Hematopoietic multipotent progenitor cell treated with erythropoietin and hydrocortisone succinate and interleukin-3 and kit ligand, for 6 days (in vitro differentiated cells): ENCODE measurements at regions not wholly inside any gene's neighbourhood (a gene's known extent, or its start where the extent isn't known, plus 50 kb on each side); places are given as distances from the start of the nearest gene placed in this dataset.

Experiments used
- DNase-seq: peaks from one replicate; pipeline ENCODE4 v3.0.0-alpha.2; 2015

DNA sequence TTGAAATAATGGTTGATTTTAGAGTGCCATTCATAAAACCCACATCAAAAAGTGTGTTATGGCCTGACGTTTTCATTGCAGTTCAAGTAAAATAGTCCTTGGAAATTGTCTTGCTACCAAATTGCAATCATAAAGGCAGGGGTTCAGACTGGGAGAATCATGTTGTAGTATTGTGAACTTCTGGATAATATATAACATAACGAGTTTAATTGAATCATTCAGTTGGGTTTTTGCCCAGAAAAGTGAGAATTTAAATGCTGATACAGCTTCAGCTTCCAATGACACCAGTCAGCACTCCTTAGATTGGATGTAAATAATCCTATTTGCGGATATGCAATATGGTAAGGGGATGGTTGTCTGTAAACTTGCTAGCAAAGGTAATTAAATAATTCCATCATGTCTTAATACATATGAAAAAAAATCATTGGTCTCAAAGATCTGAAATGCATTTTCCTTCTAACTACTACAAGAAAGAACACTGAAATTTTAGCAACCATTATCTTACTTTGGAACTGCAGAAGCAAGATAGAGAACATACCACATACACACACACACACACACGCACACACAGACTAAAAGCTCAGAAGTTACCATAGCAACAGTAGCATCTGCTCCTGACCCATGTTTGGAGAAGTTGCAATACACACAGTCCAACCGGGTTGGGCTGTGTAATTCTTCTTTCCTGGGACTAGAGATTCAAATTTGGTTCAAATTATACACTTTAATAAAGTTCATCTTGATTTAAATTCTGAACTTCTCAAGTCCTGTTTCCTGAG is 686.2 kb upstream of the NR2F2 start:
- DNase-seq: no peak

DNA sequence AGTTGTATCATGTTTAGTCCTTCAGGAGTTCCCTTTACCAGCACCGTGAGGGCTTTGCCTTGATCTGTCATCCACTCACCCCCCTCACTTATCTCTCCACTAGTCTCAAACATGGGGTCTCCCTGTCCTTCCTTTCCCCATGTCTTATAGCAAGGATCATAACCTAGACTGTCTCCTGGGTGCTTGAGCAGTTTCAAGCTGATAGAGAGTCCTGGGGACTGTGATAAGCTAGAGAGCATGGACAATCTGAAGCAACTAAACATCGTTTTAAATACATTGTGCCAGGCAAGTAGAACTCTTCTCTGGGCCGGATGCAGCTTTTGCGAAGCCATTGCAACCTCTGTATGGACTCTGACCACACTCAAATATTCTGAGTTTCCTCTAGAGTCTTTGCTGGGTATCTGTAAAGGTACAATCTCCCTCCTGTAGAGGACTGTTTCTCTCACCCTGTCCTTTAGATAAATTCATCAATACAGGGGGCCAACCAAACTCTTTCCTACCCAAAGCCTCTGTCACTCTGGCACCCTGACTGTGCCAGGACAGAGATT is 684.6 kb upstream of the NR2F2 start:
- DNase-seq: no peak

DNA sequence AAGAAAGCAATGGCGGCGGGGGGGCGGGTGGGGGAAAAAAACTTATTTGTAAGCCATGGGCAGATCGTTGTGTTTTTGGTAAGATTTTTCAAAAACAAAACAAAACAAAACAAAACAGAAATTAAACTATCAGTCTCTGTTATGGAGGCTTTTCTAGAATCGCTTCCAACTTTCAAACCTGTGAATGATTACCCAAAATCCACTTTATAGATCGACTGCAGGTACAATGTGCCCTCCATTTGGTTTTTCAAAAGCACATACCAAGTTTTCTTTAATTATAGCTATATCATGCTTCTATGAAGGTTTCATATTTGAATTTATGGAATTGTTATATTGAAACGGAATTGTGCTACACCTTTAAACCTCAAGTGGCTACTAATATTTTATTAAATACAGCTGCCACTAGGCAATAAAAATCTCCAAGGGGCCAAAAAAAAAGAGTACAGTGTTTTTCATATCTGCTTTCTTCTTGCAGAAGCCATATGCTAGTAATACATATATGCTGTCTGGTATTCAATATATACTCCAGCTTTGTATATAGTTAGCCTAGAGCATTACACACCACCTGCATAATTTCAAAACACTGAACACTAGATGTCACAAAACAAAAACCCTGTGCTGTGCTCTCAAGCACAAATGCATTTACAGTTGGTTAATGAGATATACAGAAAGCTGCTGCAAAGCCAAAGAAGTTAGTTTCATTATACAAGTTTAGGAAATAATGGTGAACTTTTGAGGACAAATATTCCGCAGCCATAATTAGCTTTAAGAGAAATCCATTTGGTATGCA is 683.8 kb upstream of the NR2F2 start:
- no peak for DNase-seq

DNA sequence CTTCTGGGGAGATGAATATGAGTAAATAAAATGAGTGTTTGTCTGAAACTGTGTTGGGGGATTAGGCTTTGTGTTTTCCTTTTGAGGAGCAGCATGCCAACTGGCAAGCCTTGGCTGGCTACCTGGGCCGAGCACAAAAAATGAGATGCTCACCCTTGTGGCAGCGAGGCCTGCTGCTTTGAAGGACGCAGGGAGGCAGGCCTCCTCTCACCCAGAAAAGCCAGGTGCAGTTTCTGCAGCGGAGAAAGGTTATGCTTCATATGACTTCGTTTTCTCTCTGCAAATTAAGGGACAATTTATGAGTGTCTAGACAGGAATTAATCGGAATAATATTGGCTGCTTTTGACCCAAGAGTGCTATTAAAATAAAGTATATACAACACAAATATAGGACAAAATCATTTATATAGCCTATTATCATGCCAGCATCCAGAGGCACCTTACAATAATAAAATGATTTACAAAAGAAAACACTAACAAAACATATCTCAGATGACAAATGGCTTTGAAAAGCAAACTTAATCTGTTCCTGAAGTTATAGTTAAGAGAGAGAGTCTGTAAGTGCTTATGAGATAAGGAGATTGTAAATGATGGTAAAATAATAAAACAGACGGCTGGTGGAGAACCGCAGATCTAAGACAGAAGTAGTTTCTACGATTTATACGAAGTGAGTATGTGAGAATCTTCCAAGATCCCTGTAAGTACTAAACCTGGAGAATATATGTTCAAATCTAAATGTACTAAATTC is 682.8 kb upstream of the NR2F2 start:
- no peak for DNase-seq

DNA sequence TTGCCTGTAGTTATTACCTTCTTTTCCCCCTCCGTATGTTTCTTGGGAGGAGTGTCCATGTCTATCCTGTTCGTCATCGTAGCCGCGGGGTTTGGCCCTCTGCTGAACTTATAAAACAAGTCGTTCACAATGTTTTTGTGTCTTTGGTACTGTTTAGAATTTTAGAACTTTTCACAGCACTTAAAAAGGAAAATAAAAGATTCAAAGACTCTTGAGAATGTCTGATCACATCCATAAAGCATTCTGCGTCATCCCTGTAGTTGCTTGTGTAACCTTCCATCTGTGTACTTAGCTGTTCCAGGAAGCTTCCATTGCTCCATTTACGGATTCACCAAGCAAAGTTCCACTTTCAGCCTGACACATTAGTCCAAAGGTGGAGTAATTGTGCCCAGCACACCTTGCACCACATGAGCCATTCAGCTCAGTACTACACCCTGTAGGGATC is 677.1 kb upstream of the NR2F2 start:
- no peak for DNase-seq

DNA sequence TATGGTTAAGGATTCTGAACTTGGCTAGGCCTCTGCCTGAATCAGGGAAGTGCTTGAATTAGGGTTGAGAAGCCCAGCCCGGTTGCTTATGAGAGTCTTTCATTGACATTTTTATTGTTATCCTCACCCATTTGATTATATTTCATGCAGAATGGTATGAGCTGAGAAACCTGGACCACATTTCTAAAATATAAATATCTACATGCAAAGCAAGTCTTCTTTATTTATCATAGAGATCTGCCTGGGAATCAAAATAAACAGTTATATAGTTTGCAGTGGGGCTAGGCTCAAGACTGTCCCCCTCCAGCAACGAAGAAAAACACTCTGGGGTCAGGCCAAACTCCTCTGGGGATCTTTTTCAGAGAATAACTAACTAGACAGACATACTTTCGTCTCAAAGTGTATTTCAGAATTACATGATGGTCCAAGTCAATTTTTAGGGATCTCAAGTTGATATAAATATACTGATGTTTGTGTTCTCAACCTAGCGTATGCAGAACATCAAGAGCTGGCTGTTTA is 675.4 kb upstream of the NR2F2 start:
- DNase-seq: no peak

DNA sequence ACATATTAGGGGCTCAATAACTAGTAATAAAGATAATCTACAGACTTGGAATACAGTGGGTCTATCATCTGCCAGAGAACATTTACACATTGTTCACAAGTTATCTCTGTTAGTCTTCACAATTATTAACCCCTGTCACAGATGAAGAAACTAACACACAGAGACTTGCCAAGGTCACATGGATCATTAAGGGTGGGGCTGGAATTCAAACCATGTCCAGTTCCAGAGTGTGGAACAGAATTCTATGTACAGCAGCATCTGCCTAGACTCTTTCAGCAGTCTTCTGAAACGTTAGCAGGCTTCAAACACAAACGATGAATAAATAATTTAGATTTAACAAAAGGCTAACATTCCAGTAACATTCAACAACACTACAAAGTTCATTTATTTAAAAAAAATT is 673.9 kb upstream of the NR2F2 start:
- no peak for DNase-seq

DNA sequence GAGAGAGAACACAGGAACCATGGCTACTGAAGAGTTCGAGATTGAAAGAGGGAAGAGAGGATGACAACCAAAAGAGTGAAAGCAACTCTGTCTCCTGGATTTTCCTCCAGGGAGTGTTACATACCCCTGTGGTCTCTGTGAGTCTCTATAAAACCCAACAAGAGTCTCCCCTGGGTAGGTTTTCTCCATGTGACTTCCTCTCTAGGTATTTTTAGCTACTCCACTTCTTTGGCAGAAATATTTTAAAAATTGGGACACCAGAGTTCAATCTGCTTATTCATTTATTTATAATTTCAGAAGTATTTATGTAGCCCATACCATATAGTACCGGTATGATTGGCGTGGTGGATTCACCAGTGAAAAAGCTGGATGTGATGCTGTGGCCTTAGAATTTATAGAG is 671.7 kb upstream of the NR2F2 start:
- DNase-seq: no peak

DNA sequence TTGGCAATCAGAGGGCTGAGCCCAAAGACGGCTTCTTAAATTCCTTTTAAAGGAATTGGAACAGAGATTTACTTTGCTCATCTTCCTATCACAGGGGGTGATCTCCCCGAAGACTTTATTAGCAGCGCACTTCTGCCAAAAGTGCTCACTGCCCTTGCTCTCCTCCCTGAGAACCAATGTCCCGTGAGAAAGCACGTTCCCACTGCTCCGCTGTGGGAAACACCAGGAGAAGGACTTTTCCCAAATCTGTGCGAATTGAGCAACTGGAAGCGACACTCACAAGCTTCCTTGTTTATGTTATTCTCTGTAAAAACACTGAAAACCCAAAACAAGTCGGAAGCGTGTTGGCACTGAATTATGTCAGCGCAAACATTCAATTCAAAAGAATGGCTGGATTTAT is 670.8 kb upstream of the NR2F2 start:
- no peak for DNase-seq

DNA sequence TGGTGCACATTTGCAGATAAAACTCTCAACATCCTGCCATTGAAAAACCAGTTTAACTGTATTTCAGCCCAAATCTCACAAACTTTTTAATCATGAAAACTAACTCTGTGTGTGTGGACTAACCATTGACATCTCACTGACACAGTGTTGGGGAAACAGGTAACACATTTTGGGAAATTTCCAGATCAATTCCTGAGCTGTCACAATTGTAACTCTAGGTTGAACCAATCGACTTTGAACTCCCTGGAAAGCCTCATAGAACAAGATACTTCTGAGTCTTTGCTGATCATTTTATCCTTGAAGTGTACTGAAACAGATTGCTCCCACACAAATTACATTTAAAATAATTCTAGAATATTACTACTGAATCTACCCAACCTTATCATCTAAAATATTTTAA is 667.9 kb upstream of the NR2F2 start:
- no peak for DNase-seq

DNA sequence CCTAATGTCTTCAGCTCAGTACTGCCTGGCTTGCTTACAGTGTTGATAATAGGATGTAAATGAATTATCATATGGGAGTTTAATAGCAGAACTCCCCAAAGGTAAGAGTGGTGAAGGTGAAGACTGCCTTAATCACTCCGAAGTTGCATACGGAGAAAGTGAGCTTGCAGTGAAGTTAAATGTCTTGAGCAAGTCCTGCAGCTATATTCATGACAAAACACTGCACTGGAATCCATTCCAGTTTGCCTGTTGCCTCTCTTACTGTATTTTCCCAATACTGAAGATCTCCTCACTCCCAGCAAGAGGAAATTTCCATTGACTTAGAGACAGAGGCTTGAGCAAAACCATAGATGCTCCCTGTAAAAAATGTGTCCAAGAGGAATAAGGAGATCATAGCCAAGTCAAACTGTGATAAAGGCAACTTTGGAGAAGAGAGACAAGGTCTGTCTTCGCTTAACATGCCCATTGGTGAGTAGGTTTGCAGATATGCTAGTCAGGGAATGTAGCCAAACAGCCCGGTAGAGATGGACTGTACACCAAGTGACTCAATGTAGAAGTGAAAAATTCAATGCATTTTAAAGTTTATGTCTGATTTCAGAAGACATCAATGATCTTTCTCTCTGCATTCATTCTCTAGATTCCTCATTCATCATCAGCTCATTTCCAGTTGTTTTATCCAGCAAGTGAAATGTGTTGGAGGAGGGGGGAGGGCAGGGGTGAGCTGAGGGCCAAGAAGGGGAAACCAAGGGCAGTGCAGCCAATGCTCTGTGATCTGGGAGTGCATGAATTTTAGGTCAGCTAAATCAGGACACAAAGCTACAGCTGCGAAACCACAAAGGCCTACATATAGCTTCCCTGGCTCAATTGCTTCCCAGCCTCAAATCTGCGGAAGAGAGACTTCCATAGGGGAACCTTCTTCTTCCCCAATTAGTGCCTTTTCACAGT is 667.1 kb upstream of the NR2F2 start:
- DNase-seq: no peak

DNA sequence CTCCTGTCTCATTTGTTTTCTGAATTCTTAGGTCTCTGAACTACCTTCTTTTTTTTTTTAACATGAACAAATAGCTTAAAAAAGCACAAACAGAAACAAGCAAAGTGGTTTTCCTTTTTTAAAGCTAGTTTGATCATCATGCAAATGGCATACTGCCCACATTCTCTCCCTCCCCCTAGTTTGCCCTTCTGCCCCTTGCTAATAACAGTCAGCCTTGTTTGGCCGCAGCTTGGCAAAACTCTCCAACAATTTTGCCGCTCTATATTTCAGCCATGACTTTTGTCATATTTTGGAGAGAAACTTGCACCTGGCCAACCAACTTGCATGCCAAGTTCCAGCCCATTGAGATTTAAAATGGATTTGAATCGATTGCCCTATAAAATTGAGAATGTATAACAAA is 666.0 kb upstream of the NR2F2 start:
- DNase-seq: no peak

DNA sequence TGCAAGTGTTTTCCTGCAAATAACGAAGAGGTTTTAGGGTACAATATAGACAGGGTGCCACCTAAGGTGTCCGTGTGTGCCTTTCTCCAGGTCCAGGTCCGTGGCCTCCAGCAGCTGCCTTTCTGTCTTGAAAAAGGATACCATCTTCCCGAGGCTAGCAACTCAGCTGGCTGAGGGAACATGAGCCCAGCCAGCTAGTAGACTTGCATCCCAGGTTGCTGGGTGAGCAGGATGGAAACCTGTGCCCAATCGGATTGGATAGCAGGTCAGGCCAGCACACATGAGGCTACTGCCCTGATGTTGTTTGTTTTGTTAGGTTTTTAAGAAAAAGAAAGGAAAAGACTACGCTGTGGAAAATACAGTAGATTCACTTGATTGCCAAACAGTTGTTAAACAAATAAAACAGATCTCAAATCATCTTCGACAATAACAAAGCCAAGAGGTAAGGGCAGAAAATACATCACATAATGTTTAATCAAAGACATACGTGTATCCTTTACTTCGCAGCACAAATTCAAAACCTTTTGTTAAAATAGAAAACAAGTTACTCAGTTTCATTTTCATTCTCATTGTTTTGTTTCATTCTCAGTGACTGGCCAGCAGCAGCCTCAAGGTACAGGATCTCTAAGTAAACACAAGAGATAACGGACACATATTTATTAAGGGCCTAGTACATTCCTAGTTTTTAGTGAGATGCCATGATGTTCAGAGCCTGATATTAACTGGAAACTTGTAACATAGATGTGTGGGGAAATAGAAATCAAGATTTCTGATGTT is 661.2 kb upstream of the NR2F2 start:
- DNase-seq: no peak

DNA sequence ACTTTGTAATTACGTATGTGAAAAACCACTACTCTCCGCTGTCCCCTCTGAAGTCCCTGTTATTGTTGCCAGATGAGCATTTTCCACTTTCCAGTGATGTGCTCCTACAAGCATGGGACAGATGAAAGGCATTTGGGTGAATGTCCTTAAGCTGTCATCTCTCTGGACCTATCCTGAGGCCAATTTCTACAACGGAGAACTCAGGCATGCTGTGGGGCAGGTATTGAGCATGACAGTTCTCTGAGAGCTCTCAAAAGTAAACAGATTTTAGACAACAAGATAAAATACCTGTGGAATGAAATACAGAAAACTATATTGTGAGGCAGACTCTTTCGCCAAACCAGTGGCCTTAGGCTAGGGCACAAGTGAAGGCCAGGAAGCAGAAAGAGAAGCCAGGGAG is 656.5 kb upstream of the NR2F2 start:
- DNase-seq: no peak

DNA sequence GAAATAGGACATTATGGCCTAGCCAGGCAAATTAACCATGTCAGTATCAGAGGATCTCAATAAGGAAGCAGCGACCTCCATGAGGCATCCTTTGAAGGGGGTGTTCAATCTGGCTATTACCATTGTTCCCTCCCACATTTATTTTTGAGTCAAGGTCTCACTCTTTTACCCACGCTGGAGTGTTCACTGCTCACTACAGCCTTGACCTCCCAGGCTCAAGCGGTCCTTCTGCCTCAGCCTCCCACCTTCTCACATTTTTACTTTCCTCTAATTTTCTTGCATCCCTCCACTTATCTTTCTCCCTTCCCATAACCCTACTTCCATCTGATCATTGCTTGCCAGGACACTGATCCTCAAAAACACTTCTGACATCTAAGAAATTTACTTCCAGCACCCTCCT is 654.0 kb upstream of the NR2F2 start:
- no peak for DNase-seq

DNA sequence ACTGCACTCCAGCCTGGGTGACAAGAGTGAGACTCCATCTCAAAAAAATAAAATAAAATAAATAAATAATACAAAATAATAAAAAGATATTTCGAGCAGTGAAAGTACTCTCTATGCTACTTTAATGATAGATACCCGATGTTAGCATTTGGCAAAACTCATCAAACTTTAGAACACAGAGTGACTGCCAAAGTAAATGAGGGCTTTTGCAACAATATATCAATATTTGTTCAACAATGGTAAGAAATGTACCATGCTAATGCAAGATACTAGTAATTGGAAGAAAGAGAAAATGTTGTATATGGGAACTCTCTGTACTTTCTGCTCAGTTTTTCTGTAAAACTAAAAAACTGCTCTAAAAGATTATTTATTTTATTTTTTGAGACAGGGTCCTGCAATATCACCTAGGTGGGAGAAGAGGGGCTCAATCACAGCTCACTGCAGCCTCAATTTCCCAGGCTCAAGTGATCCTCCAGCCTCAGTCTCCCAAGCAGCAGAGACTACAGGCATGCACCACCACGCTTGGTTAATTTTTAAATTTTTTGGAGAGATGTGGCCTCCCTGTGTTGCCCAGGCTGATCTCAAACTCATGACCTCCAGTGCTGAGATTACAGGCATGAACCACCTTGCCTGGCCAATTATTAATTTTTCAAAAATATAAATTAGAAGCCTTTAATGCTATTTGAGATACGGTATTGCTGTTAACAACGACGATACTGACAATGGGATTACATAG is 650.5 kb upstream of the NR2F2 start:
- no peak for DNase-seq

DNA sequence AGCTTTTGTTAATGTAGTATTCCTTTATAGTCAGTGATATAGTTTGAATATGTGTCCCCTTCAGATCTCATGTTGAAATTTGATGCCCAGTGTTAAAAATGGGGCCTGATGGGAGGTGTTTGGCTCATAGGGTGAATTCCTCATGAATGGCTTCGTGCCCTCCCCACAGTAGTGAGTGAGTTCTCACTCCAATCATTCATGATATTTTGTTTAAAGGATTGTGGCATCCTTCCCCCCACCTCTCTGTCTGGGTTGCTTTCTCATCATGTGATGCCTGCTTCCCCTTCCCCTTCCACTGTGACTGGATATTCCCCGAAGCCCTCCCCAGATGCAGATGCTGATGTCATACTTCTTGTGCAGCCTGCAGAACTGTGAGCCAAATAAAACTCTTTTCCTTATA is 649.8 kb upstream of the NR2F2 start:
- DNase-seq: no peak

DNA sequence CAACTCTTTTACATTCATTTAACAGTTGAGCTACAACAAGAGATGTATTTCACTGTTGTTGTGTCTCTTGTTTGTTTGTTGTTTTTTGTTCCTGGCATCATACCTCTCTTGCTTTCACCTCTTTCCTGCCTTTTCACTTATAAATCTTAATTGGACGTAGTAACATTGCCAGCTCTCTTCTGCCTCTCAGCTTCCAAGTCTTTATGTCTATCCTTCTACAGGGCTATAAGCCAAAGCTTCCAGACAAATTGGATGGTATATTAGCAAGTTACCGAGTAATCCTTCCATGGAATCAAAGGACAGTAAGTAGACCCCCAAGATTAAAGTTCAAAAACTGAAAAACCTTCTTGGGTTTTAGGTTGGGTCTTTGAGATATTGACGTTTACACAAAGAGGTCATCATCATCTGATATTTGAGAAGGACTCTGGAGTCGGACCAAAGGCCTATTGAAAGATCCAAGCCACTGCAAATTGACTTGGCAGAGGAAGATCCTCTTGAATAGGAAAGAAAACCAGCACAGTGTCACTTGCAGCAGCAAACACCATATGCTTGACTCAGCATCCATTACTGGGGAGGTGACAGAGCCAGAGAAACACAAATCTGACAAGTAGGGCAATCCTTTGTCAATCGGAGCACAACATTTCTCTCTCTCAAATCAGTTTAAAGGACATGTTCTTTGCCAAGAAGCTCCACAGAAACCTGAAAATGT is 648.5 kb upstream of the NR2F2 start:
- DNase-seq: no peak

DNA sequence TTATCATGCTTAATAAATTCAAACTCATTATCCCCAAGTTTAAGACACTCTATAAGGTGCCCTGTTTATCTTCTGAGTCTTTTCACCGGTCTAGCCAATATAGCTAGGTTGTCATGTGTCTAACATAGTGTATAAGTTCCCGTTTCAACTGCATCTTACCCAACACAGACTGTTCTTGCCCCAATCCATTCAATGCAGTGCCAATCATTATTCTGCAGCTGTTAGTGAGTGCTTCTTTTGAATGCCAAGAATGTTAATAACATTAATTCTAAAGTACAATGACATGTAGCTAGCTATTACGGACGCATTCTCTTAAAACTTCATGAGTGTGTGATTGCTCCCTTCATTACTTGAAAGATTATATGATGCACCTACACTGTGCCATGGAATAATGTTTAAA is 646.4 kb upstream of the NR2F2 start:
- no peak for DNase-seq

DNA sequence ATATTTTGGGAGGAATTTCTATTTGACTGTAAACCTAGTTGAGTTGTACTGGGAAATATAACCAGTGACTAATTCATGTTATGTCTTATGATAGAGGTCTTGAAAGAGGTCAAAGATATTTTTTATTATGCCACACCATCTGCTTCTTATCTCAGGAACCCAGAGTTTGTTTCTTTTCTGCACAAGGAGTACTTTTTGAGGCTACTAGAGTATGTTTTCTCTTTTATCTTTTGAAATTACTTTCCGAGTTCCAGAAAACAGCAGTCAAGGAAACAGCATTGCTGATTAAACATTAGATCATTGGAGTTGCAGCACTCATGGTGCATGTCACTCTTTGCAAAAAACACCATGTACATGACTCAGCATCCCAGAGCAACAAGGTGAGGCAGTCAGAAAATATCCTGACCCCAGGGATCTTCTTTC is 645.8 kb upstream of the NR2F2 start:
- peak; percentile 2 for DNase-seq
